HG03558 (cell line): ENCODE measurements at regions not wholly inside any gene's neighbourhood (a gene's known extent, or its start where the extent isn't known, plus 50 kb on each side); places are given as distances from the start of the nearest gene placed in this dataset.
A peak's percentile ranks its signal among the peaks of the same experiment; 100 is the strongest.
"Not testable (repeated sequence)": the region's sequence is repeated elsewhere in the genome, so short reads cannot be mapped to it uniquely, and the experiment has no call there.

Experiments used
- ATAC-seq: cut with Tn5 transposase; IDR thresholded peaks from one replicate; pipeline ENCODE4 v1.9.1; 2021; ENCODE audit warnings: moderate number of reproducible peaks; ENCODE audit not compliant: unreplicated experiment; ENCODE audit errors: extremely low read depth

GRCh38 chr12:29017532-29017931 is 131.5 kb upstream of the FAR2 start:
- not testable (repeated sequence) for ATAC-seq

- ATAC-seq: no peak
Measured at GRCh38 chr12:29023436-29024076, 125.5 kb upstream of the FAR2 start.

- no peak for ATAC-seq
Measured at GRCh38 chr12:29024117-29024516, 125.0 kb upstream of the FAR2 start.

- no peak for ATAC-seq
Measured at GRCh38 chr12:29025937-29026336, 123.1 kb upstream of the FAR2 start.

- no peak for ATAC-seq
Measured at GRCh38 chr12:29026419-29026818, 122.7 kb upstream of the FAR2 start.

GRCh38 chr12:29029484-29029883 is 119.6 kb upstream of the FAR2 start:
- not testable (repeated sequence) for ATAC-seq

- no peak for ATAC-seq
Measured at GRCh38 chr12:29030006-29030405, 119.1 kb upstream of the FAR2 start.

- ATAC-seq: no peak
Measured at GRCh38 chr12:29032446-29032845, 116.6 kb upstream of the FAR2 start.

- no peak for ATAC-seq
Measured at GRCh38 chr12:29033519-29033918, 115.6 kb upstream of the FAR2 start.

GRCh38 chr12:29035112-29035511 is 114.0 kb upstream of the FAR2 start:
- ATAC-seq: no peak

GRCh38 chr12:29039013-29039412 is 110.1 kb upstream of the FAR2 start:
- ATAC-seq: no peak

GRCh38 chr12:29041621-29042020 is 107.5 kb upstream of the FAR2 start:
- ATAC-seq: no peak

GRCh38 chr12:29043069-29043468 is 106.0 kb upstream of the FAR2 start:
- no peak for ATAC-seq

GRCh38 chr12:29044799-29045198 is 104.3 kb upstream of the FAR2 start:
- no peak for ATAC-seq

GRCh38 chr12:29048787-29049186 is 100.3 kb upstream of the FAR2 start:
- ATAC-seq: no peak

GRCh38 chr12:29050503-29050902 is 98.6 kb upstream of the FAR2 start:
- peak; percentile 61 for ATAC-seq

- no peak for ATAC-seq
Measured at GRCh38 chr12:29051221-29051620, 97.9 kb upstream of the FAR2 start.

GRCh38 chr12:29053567-29053966 is 95.5 kb upstream of the FAR2 start:
- no peak for ATAC-seq

GRCh38 chr12:29054858-29055663 is 94.0 kb upstream of the FAR2 start:
- no peak for ATAC-seq

- ATAC-seq: peak; percentile 81
Measured at GRCh38 chr12:29066011-29066588, 83.0 kb upstream of the FAR2 start.

GRCh38 chr12:29067430-29067829 is 81.6 kb upstream of the FAR2 start:
- no peak for ATAC-seq
